NB4 (cell line): ENCODE measurements at regions not wholly inside any gene's neighbourhood (a gene's known extent, or its start where the extent isn't known, plus 50 kb on each side); places are given as distances from the start of the nearest gene placed in this dataset.

Experiments
- DNase-seq: peaks from one replicate; pipeline ENCODE4 v3.0.0; 2010; ENCODE audit warnings: low read depth
- H3K4me3 ChIP-seq: one replicate; pipeline ENCODE4 v1.5.1; 2011; ENCODE audit warnings: mild to moderate bottlenecking, low read depth, low read length, moderate library complexity
- MYC ChIP-seq: IDR thresholded peaks from 2 replicates; pipeline ENCODE4 v1.6.1; 2011; ENCODE audit warnings: low read depth, low read length
- POLR2A ChIP-seq: IDR thresholded peaks from 2 replicates; pipeline ENCODE4 v1.6.1; 2011; ENCODE audit warnings: mild to moderate bottlenecking; ENCODE audit not compliant: insufficient read length; ENCODE audit errors: extremely low read depth
- TF ChIP-seq, protein P1 (sequence below): IDR thresholded peaks from 2 replicates; pipeline ENCODE4 v1.6.1; 2011; ENCODE audit warnings: low read depth, low read length
- TF ChIP-seq, protein P2 (sequence below): IDR thresholded peaks from one replicate; pipeline ENCODE4 v1.5.1; 2012; ENCODE audit warnings: low read depth, low read length

DNA sequence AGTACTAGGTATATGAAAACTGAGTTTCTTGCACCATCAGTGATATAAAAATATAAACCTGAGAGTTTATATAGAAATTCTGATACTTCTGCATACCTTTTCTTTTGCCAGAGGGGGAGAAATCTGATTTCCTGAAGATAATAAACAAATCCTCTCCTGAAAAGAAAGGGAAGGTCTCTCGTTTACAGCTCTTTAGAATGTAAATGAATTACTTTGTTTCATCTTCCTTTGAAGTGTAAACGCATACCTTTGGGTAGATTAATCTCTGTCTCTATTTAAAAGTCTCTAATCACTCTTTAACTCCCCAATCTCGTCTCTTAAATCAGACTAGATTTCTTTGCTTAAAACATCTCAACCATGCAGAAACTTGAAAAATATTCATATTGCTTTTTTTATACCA, 1092.9 kb downstream of the SLITRK5 start:
- H3K4me3 ChIP-seq, result no peak overlapping the region
- TF ChIP-seq POLR2A (no peak), MYC (no peak)
- TF ChIP-seq, protein P1, sequence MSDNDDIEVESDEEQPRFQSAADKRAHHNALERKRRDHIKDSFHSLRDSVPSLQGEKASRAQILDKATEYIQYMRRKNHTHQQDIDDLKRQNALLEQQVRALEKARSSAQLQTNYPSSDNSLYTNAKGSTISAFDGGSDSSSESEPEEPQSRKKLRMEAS, result no peak
- TF ChIP-seq, protein P2, sequence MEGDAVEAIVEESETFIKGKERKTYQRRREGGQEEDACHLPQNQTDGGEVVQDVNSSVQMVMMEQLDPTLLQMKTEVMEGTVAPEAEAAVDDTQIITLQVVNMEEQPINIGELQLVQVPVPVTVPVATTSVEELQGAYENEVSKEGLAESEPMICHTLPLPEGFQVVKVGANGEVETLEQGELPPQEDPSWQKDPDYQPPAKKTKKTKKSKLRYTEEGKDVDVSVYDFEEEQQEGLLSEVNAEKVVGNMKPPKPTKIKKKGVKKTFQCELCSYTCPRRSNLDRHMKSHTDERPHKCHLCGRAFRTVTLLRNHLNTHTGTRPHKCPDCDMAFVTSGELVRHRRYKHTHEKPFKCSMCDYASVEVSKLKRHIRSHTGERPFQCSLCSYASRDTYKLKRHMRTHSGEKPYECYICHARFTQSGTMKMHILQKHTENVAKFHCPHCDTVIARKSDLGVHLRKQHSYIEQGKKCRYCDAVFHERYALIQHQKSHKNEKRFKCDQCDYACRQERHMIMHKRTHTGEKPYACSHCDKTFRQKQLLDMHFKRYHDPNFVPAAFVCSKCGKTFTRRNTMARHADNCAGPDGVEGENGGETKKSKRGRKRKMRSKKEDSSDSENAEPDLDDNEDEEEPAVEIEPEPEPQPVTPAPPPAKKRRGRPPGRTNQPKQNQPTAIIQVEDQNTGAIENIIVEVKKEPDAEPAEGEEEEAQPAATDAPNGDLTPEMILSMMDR, result no peak
- no peak for DNase-seq

DNA sequence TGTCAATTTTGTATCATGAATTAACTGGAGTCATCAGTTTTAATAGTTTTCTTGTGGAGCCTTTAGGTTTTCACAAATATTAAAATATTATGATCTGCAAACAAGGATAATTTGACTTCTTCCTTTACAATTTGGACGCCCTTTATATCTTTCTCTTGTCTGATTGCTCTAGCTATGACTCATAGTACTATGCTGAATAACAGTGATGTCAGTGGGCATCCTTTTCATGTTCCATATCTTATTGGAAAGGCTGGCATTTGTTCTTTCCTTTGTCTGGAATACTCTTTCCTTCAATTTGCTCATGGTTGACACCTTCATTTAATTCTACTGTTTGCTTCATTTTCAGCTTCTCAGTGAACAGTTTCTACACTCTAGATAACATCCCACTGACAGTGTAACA, 1129.3 kb downstream of the SLITRK5 start:
- DNase-seq, result no peak
- no peak overlapping the region for H3K4me3 ChIP-seq
- TF ChIP-seq, protein P2, result no peak

DNA sequence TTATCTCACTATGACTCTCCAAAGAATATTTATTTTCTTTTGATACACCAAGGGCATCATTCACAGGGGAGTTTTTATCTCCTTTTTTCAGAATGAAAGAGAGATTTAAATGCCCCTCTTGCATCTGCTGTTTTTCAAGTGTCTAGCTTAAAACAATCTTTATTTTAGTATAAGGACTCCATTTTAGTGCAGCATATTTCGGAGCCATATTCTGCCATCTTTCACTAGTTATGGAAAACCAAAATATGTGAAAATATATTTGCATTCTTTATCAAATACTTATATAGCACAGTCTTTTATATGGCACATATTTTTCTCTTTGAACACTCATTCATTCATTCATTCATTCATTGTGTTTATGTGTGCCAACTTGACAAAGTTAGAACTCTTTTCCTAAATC, 1130.2 kb downstream of the SLITRK5 start:
- no peak overlapping the region for H3K4me3 ChIP-seq
- DNase-seq, result no peak
- TF ChIP-seq POLR2A, result no peak

DNA sequence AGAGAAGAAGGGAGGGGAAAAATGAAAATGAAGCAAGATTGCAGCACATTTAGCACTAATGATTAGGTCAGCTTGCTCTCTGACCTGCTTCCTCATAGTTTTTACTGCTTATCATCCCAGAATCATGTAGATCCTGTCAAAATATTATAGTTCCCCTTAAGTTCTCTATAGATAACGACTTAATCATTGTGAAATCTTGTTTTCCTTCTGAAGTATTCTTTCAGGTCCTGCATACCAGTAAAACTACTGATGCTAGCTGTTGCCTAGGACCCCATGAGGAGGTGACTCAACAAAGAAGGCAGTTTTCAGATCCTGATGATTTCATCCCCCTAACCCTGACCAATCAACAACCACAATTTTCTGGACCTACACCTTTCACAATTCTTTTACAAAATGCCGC, 1131.7 kb downstream of the SLITRK5 start:
- H3K4me3 ChIP-seq, result no peak overlapping the region
- no peak for TF ChIP-seq MYC
- no peak for TF ChIP-seq POLR2A
- TF ChIP-seq, protein P2, result no peak
- TF ChIP-seq, protein P1, result no peak
- DNase-seq, result no peak

DNA sequence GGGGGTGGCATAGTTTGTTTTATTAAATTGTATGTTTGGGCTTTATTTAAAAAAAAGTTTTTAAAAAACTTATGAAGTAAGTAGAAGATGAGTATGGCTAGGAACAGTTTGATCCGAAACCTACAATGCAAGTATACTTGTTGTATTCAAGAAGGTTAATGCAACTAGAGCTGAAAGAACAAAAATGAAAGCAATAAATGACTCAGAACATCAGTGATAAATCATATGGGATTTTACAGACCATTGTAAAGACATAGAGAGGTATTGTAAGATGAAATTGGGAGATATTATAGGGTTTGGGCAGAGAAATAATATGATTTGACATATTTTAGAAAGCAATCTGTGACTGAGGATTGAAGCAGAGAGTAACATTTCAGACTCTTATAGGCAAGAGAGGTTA, 1135.3 kb downstream of the SLITRK5 start:
- TF ChIP-seq, protein P2, result no peak
- TF ChIP-seq POLR2A, result no peak
- TF ChIP-seq, protein P1, result no peak
- no peak for TF ChIP-seq MYC
- no peak overlapping the region for H3K4me3 ChIP-seq
- DNase-seq, result no peak

DNA sequence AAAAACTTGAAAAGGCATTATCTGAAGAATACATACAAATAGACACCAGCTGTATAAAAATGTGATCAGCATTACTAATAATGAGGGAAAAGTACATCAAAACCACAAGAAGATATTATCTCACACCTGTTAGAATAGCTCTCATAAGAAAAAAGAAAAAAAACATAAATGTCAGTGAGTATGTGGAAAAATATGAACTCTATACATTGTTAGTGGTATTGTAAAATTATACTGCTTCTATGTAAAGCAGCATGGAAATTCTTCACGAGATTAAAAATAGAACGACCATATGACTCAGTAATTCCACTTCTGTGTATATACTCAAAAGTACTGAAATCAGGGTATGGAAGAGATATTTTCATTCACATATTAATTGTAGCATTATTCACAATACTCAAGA, 1146.4 kb downstream of the SLITRK5 start:
- no peak for TF ChIP-seq POLR2A
- TF ChIP-seq MYC, result no peak
- TF ChIP-seq, protein P2, result no peak
- TF ChIP-seq, protein P1, result no peak
- H3K4me3 ChIP-seq, result no peak overlapping the region
- DNase-seq, result no peak
